Fibroblast of skin of left quadriceps (primary cell): ENCODE measurements at regions not wholly inside any gene's neighbourhood (a gene's known extent, or its start where the extent isn't known, plus 50 kb on each side); places are given as distances from the start of the nearest gene placed in this dataset.

Experiments
- DNase-seq, 2 experiments: peaks; one replicate each; pipeline ENCODE4 v3.0.0-alpha.2; 2013; ENCODE audit warnings: low read depth in 2 of 2

GRCh38 chr11:130583801-130584211 is 135.4 kb downstream of the ADAMTS15 start:
- no peak for DNase-seq

- DNase-seq = no peak
Observed at GRCh38 chr11:130585545-130585944, 137.1 kb downstream of the ADAMTS15 start.

DNA sequence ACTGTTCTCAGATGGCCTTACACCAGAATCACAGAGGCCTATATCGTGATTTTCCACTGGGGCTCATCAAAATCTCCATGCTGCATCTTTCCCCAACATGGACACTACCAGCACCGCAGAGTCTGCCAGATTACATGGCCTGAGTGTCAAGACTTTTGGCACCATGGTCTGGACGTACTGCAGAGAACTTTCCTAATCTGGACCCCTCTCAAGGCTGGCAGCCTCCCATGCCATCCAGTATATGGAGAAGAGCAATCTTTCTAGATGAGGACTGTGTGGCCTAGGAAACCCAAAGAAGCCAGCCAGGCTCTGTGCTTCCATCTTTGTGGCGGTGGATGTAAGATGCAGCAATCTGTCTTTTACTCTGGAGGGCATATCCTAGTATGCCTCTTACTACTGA is 139.2 kb downstream of the ADAMTS15 start:
- DNase-seq = no peak

- no peak for DNase-seq
Observed at GRCh38 chr11:130588471-130588870, 140.0 kb downstream of the ADAMTS15 start.

DNA sequence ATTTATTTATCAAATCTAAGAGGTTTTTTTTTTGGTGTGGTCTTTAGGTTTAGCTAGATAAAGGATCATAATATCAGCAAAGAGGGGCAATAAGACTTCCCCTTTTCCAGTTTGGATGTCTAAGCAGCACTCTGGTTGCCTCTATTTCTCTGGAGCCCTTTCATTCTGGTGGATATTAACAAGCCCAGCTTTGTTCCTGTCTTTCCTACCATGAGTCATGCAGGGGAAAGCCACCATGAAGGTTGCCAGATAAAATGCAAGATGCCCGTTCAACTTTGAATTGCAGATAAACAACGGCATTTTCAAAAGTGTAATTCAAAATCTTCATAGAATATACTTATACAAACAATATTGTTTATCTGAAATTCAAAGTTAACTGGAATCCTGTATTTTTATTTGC is 143.6 kb downstream of the ADAMTS15 start:
- DNase-seq = no peak

DNA sequence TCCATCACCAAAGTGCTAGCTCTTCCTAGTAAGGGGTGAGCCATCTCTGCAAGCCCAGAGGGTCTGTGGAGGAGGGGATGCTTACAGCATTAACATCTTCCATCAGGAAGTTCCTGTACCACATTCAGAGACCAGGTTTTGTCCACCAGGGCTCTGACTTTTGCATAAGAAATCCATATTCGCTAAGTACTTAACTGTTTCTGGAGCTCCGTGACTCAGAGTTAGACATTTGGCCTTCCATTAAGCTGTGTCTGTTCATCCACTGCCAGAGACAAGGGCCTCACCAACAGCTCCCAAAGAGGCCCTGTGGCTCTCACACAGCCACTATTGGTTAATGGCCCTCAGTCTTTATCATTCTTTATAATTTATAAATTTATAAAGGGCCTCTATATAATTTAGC is 144.6 kb downstream of the ADAMTS15 start:
- DNase-seq = no peak

DNA sequence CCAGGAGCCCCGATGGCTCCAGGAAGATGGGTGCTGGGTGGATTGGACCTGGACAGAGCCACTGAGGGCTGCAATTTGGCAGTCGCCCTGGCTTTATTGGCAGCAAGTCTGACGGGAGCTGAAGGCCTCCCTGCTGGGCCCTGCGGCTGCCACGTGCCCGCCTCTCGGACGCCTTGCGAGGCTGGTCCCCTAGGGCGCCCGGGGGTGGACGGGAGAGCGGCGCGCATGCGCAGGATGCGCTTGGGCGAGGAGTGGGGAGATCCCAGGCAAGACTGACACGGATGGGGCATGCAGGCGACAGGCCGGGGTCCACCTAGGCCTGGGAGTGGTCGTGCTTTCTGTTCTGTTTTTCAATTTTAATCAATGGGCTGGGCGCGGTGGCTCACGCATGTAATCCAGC is 150.0 kb downstream of the ADAMTS15 start:
- DNase-seq = no peak

DNA sequence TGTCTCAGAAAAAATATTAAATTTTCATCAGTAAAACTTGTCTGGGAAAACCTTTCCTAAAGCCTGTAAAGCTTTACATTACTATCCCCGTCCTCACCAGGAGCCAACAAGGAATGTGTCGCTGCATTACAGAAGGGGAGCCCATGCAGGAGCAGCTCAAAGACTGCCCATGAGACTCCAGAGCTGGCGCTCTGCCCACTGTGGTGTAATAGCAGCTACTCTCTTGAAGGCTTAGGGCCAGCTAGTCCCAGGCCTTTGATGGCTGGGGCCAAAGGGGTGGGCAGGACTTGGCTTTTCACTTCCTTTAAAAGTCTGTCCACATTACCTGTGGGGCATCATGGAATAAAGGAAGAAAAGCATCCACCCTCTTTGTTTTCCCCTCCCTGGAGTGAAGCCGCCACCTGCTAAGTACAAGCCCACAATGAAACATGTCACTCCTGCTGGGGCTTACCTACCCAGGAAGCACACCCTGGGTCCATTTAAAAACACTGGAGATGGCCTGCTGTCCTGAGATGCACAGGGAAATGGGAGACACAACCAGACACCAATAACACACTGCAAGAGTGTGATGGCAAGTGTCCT is 150.7 kb downstream of the ADAMTS15 start:
- no peak for DNase-seq

- no peak for DNase-seq
Observed at GRCh38 chr11:130600139-130600538, 151.7 kb downstream of the ADAMTS15 start.

DNA sequence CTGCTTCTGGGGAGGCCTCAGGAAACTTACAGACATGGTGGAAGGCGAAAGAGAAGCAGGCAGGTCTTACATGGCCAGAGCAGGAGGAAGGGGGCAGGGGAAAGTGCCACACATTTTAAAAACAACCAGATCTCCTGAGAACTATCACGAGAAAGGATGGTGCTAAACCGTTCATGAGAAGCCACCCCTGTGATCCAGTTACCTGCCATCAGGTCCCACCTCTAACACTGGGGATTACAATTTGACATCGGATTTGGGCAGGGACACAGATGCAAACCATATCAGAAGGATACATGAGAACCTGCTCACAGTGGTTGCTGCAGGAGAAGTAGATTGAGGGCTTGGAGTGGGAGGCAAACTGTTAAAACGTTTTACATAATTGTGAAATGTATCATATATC is 152.2 kb downstream of the ADAMTS15 start:
- DNase-seq = no peak

DNA sequence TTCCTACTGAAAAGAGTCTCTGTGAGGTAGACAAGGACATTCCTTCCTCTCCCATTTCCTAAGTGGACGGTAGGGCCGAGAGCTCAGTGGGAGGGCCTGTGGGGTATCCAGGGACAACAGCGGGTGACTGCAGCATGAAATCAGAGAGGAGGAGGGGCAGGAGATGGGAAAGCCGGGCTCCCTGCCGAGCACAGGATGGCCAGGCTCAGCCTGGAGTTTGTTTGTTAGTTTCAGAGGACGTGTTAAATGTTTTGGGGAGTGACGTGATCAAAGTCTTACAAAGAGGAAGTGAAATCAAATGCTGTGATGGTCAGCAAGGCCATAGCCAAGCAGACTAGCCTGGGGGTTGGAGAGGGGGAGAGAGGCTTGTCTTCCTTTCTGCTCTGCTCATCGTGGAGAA is 152.7 kb downstream of the ADAMTS15 start:
- DNase-seq = peak; percentile 69 to 70

DNA sequence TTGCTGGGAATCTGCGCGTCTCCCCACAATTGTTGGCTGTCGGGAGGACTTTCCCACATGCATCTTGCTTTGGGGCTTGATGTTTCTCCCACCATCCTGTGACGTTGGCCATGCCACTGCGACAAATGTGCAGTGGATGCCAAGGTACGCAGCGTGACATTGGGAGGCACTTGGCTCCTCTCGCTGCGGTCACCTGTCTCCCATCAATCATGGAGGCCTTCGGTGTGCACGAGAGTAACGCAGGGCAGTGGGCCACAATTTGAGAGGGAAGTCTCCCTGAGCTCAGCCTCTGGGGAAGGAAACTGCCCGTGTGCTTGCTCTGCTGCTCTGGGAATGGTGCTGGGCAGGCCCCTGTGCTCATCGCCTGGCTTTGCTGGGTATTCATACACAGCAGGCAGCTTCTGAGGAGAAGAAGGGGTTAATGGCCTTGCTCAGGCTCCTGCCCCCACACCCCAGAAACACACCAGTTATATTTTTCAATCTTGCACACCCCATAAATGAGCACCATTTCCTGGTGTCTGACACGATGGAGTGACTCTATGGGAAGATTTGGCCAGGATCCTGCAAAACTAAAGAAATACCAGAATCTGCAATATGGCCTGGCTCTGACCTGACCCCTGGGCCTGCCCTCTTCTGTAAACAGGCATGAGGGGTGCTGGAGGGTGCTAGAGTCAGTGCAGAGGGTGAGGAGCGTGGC is 153.5 kb downstream of the ADAMTS15 start:
- DNase-seq = no peak

DNA sequence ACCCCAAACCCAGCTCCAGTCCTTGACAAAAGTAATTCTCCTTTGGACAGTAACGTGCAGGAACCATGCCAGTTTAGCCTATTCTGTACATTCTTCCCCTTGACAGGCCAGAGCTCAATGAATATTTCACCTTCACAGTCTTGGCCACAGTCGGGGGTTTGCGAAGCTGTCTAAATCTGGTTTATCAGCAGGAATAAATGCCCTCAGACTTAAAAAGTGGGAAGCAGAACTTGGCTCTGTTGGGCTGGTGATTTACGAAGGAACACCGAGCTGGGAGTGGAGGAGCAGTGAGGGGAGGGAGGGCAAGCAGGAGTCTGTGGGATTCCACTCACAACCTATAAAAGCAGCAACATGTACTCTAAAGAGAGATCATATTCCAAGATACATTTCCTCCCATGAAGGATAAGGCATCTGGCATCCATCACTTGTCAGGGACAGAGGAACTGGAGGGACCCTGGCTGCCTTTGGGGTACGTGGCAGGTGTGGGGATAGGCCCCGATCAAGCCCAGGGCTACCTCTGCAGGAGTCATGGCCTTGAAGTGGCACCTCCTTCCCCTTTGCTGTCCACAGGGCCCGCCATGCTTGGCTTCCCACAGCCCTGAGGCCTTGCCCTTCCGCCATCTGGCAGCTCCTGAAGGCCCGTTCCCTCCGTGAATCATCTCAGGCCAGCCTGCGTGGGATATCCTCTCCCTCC is 154.3 kb downstream of the ADAMTS15 start:
- no peak for DNase-seq

DNA sequence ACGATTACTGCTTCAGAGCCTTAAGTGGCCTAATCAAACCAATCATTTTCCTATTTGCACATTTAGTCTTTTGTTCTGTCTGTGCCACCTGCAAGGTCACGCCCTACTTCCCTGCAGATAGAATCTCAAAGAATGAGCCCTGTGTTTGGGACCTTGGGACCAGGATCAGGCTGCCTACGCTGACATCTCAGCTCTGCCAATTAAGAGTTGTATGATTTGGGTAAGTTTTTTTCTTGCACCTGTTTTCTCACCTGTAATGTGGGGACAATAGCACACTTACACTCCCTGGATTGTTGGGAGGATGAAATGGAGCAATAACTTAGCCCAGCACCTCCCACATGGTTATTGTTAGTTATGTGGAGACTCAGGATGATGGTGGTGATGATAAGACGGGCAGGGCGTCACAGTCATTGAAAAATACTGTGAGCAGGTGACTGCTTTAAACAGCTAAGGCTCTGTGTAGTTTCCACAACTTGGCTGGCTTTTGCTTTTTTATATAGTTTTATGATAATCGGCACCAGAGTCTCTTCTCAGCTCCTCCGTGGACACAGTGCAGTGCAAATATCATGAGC is 155.0 kb downstream of the ADAMTS15 start:
- DNase-seq = no peak

DNA sequence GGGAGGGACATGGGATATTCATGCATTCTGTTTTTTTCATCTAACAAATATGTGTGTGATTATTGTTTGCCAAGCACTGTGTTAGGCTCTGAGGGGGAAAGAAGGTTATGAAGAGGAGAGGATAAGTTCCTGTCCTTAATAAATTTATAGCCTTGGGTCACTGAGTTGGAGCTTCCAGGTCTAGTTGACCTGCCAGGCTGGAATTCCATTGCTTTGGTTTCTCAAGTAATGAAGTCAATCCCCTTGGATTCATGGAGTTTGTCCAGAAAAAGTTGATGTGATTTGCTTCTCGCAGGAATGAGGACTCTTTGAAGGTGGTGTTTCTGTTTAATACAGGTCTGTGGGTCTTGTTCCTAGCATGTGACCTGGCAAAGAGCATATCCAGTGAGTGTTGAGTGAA is 156.2 kb downstream of the ADAMTS15 start:
- DNase-seq = no peak

DNA sequence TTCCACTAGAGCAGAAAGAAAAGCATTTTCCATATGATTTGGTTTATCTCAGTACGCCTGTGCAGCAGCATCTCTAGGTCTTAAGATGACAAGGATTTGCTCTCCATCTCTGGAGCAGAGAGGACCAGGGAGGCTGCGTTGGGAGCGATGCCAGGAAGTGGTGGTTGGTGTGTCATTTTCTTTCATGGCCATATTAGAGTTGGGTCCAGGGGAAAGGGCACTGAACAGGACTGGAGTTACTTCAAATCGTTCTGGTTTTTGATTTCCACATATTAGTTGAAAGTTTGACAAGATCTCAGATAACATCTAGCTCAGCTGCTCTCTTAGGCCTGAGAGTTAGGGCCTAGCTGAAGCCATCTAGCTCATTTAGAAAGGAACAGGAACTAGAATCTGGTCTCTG is 157.7 kb downstream of the ADAMTS15 start:
- no peak for DNase-seq

GRCh38 chr11:130606781-130607511 is 158.5 kb downstream of the ADAMTS15 start:
- peak; percentile 61 to 62 for DNase-seq

DNA sequence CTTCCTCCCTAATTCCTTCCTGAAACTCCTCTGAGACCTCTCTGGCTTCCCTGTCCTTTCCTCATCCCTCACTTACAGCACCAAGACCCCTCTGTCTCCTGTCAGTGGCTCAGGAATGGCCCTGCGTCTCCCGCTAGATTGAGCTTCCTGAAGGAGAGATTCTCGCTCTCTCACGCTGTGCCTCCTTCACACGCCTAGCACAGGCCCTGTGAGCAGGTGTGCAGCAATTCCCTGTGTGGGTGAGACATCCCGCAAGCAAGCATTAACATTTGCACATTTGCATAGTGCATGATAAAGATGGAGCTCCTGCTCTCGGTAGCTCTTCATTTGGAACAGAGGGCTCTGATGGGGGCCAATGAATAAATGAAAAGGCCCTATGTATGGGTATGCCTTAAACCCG is 159.8 kb downstream of the ADAMTS15 start:
- no peak for DNase-seq

DNA sequence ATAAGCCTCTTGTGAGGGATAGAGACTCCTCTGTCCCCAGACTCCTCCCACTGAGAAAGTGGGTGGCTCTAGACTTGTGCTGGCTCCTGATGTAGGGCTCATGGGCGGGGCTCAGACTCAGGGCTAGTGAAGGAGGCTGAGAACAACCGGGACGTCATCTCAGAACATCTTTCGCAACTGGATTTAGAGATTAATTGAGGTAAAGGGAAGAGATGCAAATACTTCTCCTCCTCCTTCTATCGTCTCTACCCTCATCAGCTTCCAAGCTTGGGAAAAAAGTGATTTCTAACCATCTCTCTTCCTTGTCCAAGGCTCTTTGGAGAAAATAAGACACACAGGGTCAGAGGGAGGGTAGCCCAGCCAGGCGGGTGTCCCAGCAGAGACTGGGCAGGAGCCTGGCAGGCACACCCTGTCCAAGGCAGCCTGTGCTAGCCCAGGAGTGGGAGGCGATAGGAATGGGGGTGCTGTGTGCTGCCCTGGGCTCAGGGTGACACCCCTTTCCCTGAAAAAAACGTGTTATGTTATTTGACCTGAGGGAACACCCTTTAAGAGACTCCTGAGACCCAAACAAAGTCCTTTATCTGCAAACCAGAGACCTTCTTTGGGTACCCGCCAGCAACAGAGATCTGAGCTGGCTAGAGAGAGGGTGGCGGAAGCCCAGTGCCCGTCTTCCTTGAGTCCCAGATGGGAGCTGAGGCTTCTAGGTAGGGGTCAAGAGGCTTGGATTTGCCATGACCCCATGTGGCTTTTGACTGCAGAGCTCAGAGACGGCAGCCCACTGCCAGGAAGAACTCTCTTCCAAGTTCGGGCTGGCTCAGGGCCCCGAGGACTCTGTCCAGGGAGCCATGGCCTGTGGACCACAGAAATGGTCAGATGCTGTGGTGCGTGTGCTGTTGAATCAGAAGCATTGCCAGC is 160.9 kb downstream of the ADAMTS15 start:
- DNase-seq = no peak

- DNase-seq = peak; percentile 89
Observed at GRCh38 chr11:130611791-130612251, 163.4 kb downstream of the ADAMTS15 start.

DNA sequence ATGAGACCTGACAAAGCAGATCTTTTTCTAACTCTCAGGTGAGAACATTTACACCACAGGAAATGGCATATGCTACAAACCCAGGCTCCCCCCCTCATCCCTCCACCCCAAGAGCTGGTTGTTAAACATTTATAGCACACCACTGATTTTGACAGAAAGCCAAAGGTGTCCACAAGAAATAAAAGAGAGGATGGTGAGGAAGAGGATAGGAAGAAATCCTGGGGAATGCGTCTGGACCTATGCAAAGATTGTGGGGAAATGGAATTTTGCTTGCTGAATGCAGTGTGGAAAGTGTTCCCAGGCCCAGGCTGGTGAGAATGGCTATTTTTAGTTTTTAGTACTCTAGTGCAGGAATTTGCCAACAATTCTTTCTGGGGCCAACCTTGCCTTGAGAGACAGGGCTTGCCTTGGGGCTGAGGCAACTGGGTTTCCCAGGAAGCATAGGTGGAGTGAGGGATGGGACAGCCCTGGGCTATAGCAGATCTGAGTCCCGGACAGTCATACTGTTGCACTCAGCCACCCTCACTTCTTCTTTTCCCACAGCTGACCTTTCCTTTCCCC is 163.9 kb downstream of the ADAMTS15 start:
- DNase-seq = peak; percentile 82 to 83
